SK-N-SH (cell line): ENCODE measurements at regions not wholly inside any gene's neighbourhood (a gene's known extent, or its start where the extent isn't known, plus 50 kb on each side); places are given as distances from the start of the nearest gene placed in this dataset.

Experiments
- EZH2phosphoT487 ChIP-seq: fragments of 200-600 bp; sonication (generic); IDR thresholded peaks from 2 replicates; pipeline ENCODE4 v1.6.1; 2017; ENCODE audit warnings: low read depth, mixed run types, mild to moderate bottlenecking, antibody characterized with exemption, moderate library complexity, borderline replicate concordance
- POLR2AphosphoS5 ChIP-seq: IDR thresholded peaks from 2 replicates; pipeline ENCODE4 v1.6.1; 2012; ENCODE audit warnings: low read depth, low read length
- TAF1 ChIP-seq: IDR thresholded peaks from 2 replicates; pipeline ENCODE4 v1.6.1; 2012; ENCODE audit warnings: low read depth, mild to moderate bottlenecking, low read length, moderate library complexity, borderline replicate concordance
- TEAD4 ChIP-seq: IDR thresholded peaks from 2 replicates; pipeline ENCODE4 v1.4.0; 2012; ENCODE audit warnings: mild to moderate bottlenecking, borderline replicate concordance; ENCODE audit not compliant: insufficient read depth
- TF ChIP-seq, protein P1 (sequence below): fragments of 200-600 bp; sonication (generic); IDR thresholded peaks from 2 replicates; pipeline ENCODE4 v1.6.1; 2017; ENCODE audit warnings: antibody characterized with exemption, mild to moderate bottlenecking, moderate library complexity
- TF ChIP-seq, protein P2 (sequence below): IDR thresholded peaks from 2 replicates; pipeline ENCODE4 v1.4.0; 2012; ENCODE audit warnings: low read depth, borderline replicate concordance

DNA sequence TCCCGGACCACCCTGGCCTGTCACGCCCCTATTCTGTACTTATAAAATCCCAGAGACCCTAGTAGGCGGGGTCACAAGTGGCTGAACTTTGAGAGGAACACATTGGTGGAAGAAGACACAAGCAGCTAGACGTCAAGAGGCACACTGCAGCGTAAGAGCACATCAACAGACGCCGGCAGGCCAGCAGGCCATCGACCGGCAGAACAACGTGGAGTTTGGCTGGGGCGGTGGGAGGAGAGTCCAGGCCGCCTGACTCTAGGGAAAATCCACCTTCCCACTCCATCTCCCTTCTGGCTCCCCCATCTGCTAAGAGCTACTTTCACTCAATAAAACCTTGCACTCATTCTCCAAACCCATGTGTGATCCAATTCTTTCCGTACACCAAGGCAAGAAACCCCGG, 601.8 kb upstream of the CDH2 start:
- TF ChIP-seq, protein P1, sequence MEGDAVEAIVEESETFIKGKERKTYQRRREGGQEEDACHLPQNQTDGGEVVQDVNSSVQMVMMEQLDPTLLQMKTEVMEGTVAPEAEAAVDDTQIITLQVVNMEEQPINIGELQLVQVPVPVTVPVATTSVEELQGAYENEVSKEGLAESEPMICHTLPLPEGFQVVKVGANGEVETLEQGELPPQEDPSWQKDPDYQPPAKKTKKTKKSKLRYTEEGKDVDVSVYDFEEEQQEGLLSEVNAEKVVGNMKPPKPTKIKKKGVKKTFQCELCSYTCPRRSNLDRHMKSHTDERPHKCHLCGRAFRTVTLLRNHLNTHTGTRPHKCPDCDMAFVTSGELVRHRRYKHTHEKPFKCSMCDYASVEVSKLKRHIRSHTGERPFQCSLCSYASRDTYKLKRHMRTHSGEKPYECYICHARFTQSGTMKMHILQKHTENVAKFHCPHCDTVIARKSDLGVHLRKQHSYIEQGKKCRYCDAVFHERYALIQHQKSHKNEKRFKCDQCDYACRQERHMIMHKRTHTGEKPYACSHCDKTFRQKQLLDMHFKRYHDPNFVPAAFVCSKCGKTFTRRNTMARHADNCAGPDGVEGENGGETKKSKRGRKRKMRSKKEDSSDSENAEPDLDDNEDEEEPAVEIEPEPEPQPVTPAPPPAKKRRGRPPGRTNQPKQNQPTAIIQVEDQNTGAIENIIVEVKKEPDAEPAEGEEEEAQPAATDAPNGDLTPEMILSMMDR = no peak
- TF ChIP-seq EZH2phosphoT487 = no peak
- TF ChIP-seq TAF1 = no peak
- no peak for TF ChIP-seq TEAD4
- TF ChIP-seq, protein P2, sequence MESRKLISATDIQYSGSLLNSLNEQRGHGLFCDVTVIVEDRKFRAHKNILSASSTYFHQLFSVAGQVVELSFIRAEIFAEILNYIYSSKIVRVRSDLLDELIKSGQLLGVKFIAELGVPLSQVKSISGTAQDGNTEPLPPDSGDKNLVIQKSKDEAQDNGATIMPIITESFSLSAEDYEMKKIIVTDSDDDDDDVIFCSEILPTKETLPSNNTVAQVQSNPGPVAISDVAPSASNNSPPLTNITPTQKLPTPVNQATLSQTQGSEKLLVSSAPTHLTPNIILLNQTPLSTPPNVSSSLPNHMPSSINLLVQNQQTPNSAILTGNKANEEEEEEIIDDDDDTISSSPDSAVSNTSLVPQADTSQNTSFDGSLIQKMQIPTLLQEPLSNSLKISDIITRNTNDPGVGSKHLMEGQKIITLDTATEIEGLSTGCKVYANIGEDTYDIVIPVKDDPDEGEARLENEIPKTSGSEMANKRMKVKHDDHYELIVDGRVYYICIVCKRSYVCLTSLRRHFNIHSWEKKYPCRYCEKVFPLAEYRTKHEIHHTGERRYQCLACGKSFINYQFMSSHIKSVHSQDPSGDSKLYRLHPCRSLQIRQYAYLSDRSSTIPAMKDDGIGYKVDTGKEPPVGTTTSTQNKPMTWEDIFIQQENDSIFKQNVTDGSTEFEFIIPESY = no peak
- TF ChIP-seq POLR2AphosphoS5 = no peak
